Testis (tissue), 2 donors: ENCODE measurements at regions not wholly inside any gene's neighbourhood (a gene's known extent, or its start where the extent isn't known, plus 50 kb on each side); places are given as distances from the start of the nearest gene placed in this dataset.
"Not testable (repeated sequence)": the region's sequence is repeated elsewhere in the genome, so short reads cannot be mapped to it uniquely, and the experiment has no call there.

Experiments
- POLR2A ChIP-seq: fragments of 450-650 bp; IDR thresholded peaks from one replicate; pipeline ENCODE4 v1.6.1; 2017; ENCODE audit warnings: antibody characterized with exemption, mild to moderate bottlenecking, moderate library complexity
- TF ChIP-seq, protein P1 (sequence below), 3 experiments: fragments of 450-650 bp in 2 of 3; fragments of 200-600 bp in 1 of 3; sonication (generic) in 1 of 3; IDR thresholded peaks; one replicate each; pipeline ENCODE4 v1.5.1; 2016 to 2019; ENCODE audit warnings: antibody characterized with exemption in 3 of 3, mild to moderate bottlenecking in 2 of 3, moderate library complexity in 1 of 3

DNA sequence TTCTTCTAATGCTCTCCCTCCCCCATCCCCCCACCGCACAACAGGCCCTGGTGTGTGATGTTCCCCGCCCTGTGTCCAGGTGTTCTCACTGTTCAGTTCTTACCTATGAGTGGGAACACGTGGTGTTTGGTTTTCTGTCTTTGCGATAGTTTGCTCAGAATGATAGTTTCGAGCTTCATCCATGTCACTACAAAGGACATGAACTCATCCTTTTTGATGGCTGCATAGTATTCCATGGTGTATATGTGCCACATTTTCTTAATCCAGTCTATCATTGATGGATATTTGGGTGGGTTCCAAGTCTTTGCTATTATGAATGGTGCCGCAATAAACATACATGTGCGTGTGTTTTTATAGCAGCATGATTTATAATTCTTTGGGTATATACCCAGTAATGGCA is 1005.5 kb upstream of the CDH10 start:
- TF ChIP-seq, protein P1, sequence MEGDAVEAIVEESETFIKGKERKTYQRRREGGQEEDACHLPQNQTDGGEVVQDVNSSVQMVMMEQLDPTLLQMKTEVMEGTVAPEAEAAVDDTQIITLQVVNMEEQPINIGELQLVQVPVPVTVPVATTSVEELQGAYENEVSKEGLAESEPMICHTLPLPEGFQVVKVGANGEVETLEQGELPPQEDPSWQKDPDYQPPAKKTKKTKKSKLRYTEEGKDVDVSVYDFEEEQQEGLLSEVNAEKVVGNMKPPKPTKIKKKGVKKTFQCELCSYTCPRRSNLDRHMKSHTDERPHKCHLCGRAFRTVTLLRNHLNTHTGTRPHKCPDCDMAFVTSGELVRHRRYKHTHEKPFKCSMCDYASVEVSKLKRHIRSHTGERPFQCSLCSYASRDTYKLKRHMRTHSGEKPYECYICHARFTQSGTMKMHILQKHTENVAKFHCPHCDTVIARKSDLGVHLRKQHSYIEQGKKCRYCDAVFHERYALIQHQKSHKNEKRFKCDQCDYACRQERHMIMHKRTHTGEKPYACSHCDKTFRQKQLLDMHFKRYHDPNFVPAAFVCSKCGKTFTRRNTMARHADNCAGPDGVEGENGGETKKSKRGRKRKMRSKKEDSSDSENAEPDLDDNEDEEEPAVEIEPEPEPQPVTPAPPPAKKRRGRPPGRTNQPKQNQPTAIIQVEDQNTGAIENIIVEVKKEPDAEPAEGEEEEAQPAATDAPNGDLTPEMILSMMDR (IDR thresholded peaks at IDR 0.05): not testable (repeated sequence)
- TF ChIP-seq POLR2A: not testable (repeated sequence)
